HG02763 (cell line): ENCODE measurements at regions not wholly inside any gene's neighbourhood (a gene's known extent, or its start where the extent isn't known, plus 50 kb on each side); places are given as distances from the start of the nearest gene placed in this dataset.

Experiments
- ATAC-seq: cut with Tn5 transposase; IDR thresholded peaks from one replicate; pipeline ENCODE4 v1.9.1; 2021; ENCODE audit warnings: mild to moderate bottlenecking, moderate library complexity; ENCODE audit not compliant: unreplicated experiment

- ATAC-seq, result no peak
These were observed 99.5 kb upstream of the KCNMB2 start for GRCh38 chr3:178436773-178437172.

- no peak for ATAC-seq
These were observed 99.0 kb upstream of the KCNMB2 start for GRCh38 chr3:178437236-178437635.

GRCh38 chr3:178439504-178439903 is 96.7 kb upstream of the KCNMB2 start:
- no peak for ATAC-seq

- ATAC-seq, result no peak
These were observed 96.2 kb upstream of the KCNMB2 start for GRCh38 chr3:178440043-178440442.

- no peak for ATAC-seq
These were observed 92.6 kb upstream of the KCNMB2 start for GRCh38 chr3:178443634-178444033.

GRCh38 chr3:178445139-178445538 is 91.1 kb upstream of the KCNMB2 start:
- ATAC-seq, result no peak

- no peak for ATAC-seq
These were observed 90.2 kb upstream of the KCNMB2 start for GRCh38 chr3:178446059-178446458.

GRCh38 chr3:178450476-178450875 is 85.8 kb upstream of the KCNMB2 start:
- ATAC-seq, result no peak

GRCh38 chr3:178451799-178452198 is 84.4 kb upstream of the KCNMB2 start:
- no peak for ATAC-seq

GRCh38 chr3:178454726-178455125 is 81.5 kb upstream of the KCNMB2 start:
- ATAC-seq, result no peak

- ATAC-seq, result no peak
These were observed 81.0 kb upstream of the KCNMB2 start for GRCh38 chr3:178455226-178455625.

GRCh38 chr3:178455946-178456345 is 80.3 kb upstream of the KCNMB2 start:
- no peak for ATAC-seq

- ATAC-seq, result no peak
These were observed 79.5 kb upstream of the KCNMB2 start for GRCh38 chr3:178456621-178457285.

- ATAC-seq, result no peak
These were observed 78.7 kb upstream of the KCNMB2 start for GRCh38 chr3:178457511-178457910.

- ATAC-seq, result no peak
These were observed 77.8 kb upstream of the KCNMB2 start for GRCh38 chr3:178458313-178459037.

- no peak for ATAC-seq
These were observed 77.2 kb upstream of the KCNMB2 start for GRCh38 chr3:178459038-178459410.

GRCh38 chr3:178465260-178466180 is 70.7 kb upstream of the KCNMB2 start:
- no peak for ATAC-seq

GRCh38 chr3:178472941-178473340 is 63.3 kb upstream of the KCNMB2 start:
- ATAC-seq, result no peak

GRCh38 chr3:178474526-178474925 is 61.7 kb upstream of the KCNMB2 start:
- no peak for ATAC-seq

- no peak for ATAC-seq
These were observed 61.2 kb upstream of the KCNMB2 start for GRCh38 chr3:178475062-178475461.

GRCh38 chr3:178476886-178477285 is 59.4 kb upstream of the KCNMB2 start:
- no peak for ATAC-seq

GRCh38 chr3:178479446-178479845 is 56.8 kb upstream of the KCNMB2 start:
- ATAC-seq, result no peak
